Neural progenitor cell (in vitro differentiated cells): ENCODE measurements at regions not wholly inside any gene's neighbourhood (a gene's known extent, or its start where the extent isn't known, plus 50 kb on each side); places are given as distances from the start of the nearest gene placed in this dataset.

ENCODE experiments used
- DNase-seq: peaks from one replicate; pipeline ENCODE4 v3.0.0-alpha.2; 2016; ENCODE audit warnings: low spot score
- H2AFZ ChIP-seq: fragments of 200-600 bp; sonication (generic); replicated peaks from 2 replicates; pipeline ENCODE4 v1.6.1; 2016; ENCODE audit warnings: antibody characterized with exemption
- H3F3A ChIP-seq: fragments of 200-600 bp; sonication (generic); 2 replicates; pipeline ENCODE4 v1.6.1; 2016; ENCODE audit warnings: antibody characterized with exemption, low read depth
- H3K27ac ChIP-seq: fragments of 200-600 bp; sonication (generic); 2 replicates; pipeline ENCODE4 v1.5.1; 2016; ENCODE audit warnings: mild to moderate bottlenecking
- H3K27me3 ChIP-seq: fragments of 200-600 bp; sonication (generic); 2 replicates; pipeline ENCODE4 v1.6.1; 2016; ENCODE audit warnings: mild to moderate bottlenecking, moderate library complexity
- H3K36me3 ChIP-seq: fragments of 200-600 bp; sonication (generic); 2 replicates; pipeline ENCODE4 v1.5.1; 2016
- H3K4me1 ChIP-seq: fragments of 200-600 bp; sonication (generic); 2 replicates; pipeline ENCODE4 v1.6.1; 2016; ENCODE audit warnings: mixed run types
- H3K4me2 ChIP-seq: fragments of 200-600 bp; sonication (generic); 2 replicates; pipeline ENCODE4 v1.6.1; 2016
- H3K4me3 ChIP-seq: fragments of 200-600 bp; sonication (generic); 2 replicates; pipeline ENCODE4 v1.5.1; 2016
- H3K79me2 ChIP-seq: fragments of 200-600 bp; sonication (generic); 2 replicates; pipeline ENCODE4 v1.6.1; 2016; ENCODE audit warnings: low read depth
- H3K9ac ChIP-seq: fragments of 200-600 bp; sonication (generic); 2 replicates; pipeline ENCODE4 v1.6.1; 2016
- H3K9me3 ChIP-seq: fragments of 200-600 bp; sonication (generic); 2 replicates; pipeline ENCODE4 v1.5.1; 2016; ENCODE audit warnings: low read depth
- H4K20me1 ChIP-seq: fragments of 200-600 bp; sonication (generic); 2 replicates; pipeline ENCODE4 v1.6.1; 2016; ENCODE audit warnings: low read depth
- H3K27ac Mint-ChIP-seq: 3 replicates; pipeline ENCODE4 v1.8.0; 2021; ENCODE audit warnings: mixed read lengths
- H3K27me3 Mint-ChIP-seq: 2 replicates; pipeline ENCODE4 v1.8.0; 2022; ENCODE audit warnings: low read depth, mild to moderate bottlenecking, inconsistent platforms, moderate library complexity, mixed read lengths; ENCODE audit not compliant: insufficient read depth
- H3K36me3 Mint-ChIP-seq: 3 replicates; pipeline ENCODE4 v1.8.0; 2021; ENCODE audit warnings: mixed read lengths
- H3K4me1 Mint-ChIP-seq: 3 replicates; pipeline ENCODE4 v1.8.0; 2021; ENCODE audit warnings: mixed read lengths
- H3K4me3 Mint-ChIP-seq: 3 replicates; pipeline ENCODE4 v1.8.0; 2021; ENCODE audit warnings: mild to moderate bottlenecking, moderate library complexity, mixed read lengths
- H3K9me3 Mint-ChIP-seq: 3 replicates; pipeline ENCODE4 v1.8.0; 2020; ENCODE audit warnings: mixed read lengths
- EZH2 ChIP-seq: fragments of 200-600 bp; sonication (generic); IDR thresholded peaks from 2 replicates; pipeline ENCODE4 v1.6.1; 2017; ENCODE audit warnings: antibody characterized with exemption, mild to moderate bottlenecking, moderate library complexity
- EZH2phosphoT487 ChIP-seq: fragments of 200-600 bp; sonication (generic); IDR thresholded peaks from 2 replicates; pipeline ENCODE4 v1.6.1; 2017; ENCODE audit warnings: antibody characterized with exemption
- TF ChIP-seq, protein P1 (sequence below): fragments of 200-600 bp; sonication (generic); IDR thresholded peaks from 2 replicates; pipeline ENCODE4 v1.5.1; 2017; ENCODE audit warnings: antibody characterized with exemption, mild to moderate bottlenecking

- no peaks in the 10 kb centered on the region for H3K36me3 ChIP-seq
- Mint-ChIP-seq H3K9me3 (no peaks in the 10 kb centered on the region), H3K27ac (no peak overlapping the region), H3K4me3 (no peak overlapping the region), H3K4me1 (peaks cover 10% of the 10 kb centered on the region), H3K36me3 (no peaks in the 10 kb centered on the region), H3K27me3 (peaks cover 2% of the 10 kb centered on the region)
- H4K20me1 ChIP-seq, result no peaks in the 10 kb centered on the region
- H3F3A ChIP-seq, result no peaks in the 10 kb centered on the region
- H3K9me3 ChIP-seq, result no peaks in the 10 kb centered on the region
- H3K4me1 ChIP-seq, result no peaks in the 10 kb centered on the region
- TF ChIP-seq EZH2phosphoT487 (no peak), EZH2 (no peak)
- TF ChIP-seq, protein P1, sequence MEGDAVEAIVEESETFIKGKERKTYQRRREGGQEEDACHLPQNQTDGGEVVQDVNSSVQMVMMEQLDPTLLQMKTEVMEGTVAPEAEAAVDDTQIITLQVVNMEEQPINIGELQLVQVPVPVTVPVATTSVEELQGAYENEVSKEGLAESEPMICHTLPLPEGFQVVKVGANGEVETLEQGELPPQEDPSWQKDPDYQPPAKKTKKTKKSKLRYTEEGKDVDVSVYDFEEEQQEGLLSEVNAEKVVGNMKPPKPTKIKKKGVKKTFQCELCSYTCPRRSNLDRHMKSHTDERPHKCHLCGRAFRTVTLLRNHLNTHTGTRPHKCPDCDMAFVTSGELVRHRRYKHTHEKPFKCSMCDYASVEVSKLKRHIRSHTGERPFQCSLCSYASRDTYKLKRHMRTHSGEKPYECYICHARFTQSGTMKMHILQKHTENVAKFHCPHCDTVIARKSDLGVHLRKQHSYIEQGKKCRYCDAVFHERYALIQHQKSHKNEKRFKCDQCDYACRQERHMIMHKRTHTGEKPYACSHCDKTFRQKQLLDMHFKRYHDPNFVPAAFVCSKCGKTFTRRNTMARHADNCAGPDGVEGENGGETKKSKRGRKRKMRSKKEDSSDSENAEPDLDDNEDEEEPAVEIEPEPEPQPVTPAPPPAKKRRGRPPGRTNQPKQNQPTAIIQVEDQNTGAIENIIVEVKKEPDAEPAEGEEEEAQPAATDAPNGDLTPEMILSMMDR, result no peak
- H3K4me3 ChIP-seq, result no peak overlapping the region
- H3K27me3 ChIP-seq, result no peaks in the 10 kb centered on the region
- no peak overlapping the region for H2AFZ ChIP-seq
- H3K79me2 ChIP-seq, result no peaks in the 10 kb centered on the region
- no peak overlapping the region for H3K9ac ChIP-seq
- DNase-seq, result no peak
- H3K27ac ChIP-seq, result no peak overlapping the region
- no peak overlapping the region for H3K4me2 ChIP-seq
Measured at GRCh38 chr11:112471731-112472130, 211.1 kb upstream of the PLET1 start.

GRCh38 chr11:112477152-112477551, 216.5 kb upstream of the PLET1 start:
- no peak overlapping the region for H3K27ac Mint-ChIP-seq
- TF ChIP-seq EZH2phosphoT487 (no peak), EZH2 (no peak)
- TF ChIP-seq, protein P1, result no peak
- H3K4me1 Mint-ChIP-seq, result peaks cover 16% of the 10 kb centered on the region
- no peak overlapping the region for H3K4me3 Mint-ChIP-seq
- no peak for DNase-seq
- Histone ChIP-seq H3K27me3 (no peaks in the 10 kb centered on the region), H2AFZ (no peak overlapping the region), H3F3A (no peaks in the 10 kb centered on the region), H3K4me1 (no peaks in the 10 kb centered on the region), H3K4me2 (no peak overlapping the region), H3K9me3 (no peaks in the 10 kb centered on the region), H4K20me1 (no peaks in the 10 kb centered on the region), H3K9ac (no peak overlapping the region), H3K4me3 (no peak overlapping the region), H3K79me2 (no peaks in the 10 kb centered on the region), H3K27ac (no peak overlapping the region), H3K36me3 (no peaks in the 10 kb centered on the region)
- no peaks in the 10 kb centered on the region for H3K9me3 Mint-ChIP-seq
- H3K27me3 Mint-ChIP-seq, result peaks cover 5% of the 10 kb centered on the region
- H3K36me3 Mint-ChIP-seq, result no peaks in the 10 kb centered on the region

GRCh38 chr11:112477581-112478317, 217.1 kb upstream of the PLET1 start:
- Mint-ChIP-seq H3K27ac (no peak overlapping the region), H3K9me3 (no peaks in the 10 kb centered on the region), H3K4me3 (no peak overlapping the region), H3K27me3 (peaks cover 5% of the 10 kb centered on the region), H3K4me1 (peaks cover 19% of the 10 kb centered on the region), H3K36me3 (no peaks in the 10 kb centered on the region)
- Histone ChIP-seq H2AFZ (no peak overlapping the region), H3K4me3 (no peak overlapping the region), H3K9me3 (no peaks in the 10 kb centered on the region), H3K27me3 (no peaks in the 10 kb centered on the region), H3K79me2 (no peaks in the 10 kb centered on the region), H3K27ac (no peak overlapping the region), H3K36me3 (no peaks in the 10 kb centered on the region), H3K9ac (no peak overlapping the region), H3K4me2 (no peak overlapping the region), H4K20me1 (no peaks in the 10 kb centered on the region), H3F3A (no peaks in the 10 kb centered on the region), H3K4me1 (no peaks in the 10 kb centered on the region)
- TF ChIP-seq EZH2phosphoT487, result no peak
- DNase-seq, result no peak

GRCh38 chr11:112478806-112479205, 218.1 kb upstream of the PLET1 start:
- DNase-seq, result no peak

More at GRCh38 chr11:112478806-112479205, 218.1 kb upstream of the PLET1 start:
- Histone ChIP-seq H3K27me3 (no peaks in the 10 kb centered on the region), H2AFZ (no peak overlapping the region), H3K27ac (no peak overlapping the region), H4K20me1 (no peaks in the 10 kb centered on the region), H3K79me2 (no peaks in the 10 kb centered on the region), H3K36me3 (no peaks in the 10 kb centered on the region), H3K9ac (no peak overlapping the region), H3K4me2 (no peak overlapping the region), H3F3A (no peaks in the 10 kb centered on the region), H3K4me1 (no peaks in the 10 kb centered on the region), H3K9me3 (no peaks in the 10 kb centered on the region), H3K4me3 (no peak overlapping the region)
- H3K4me3 Mint-ChIP-seq, result no peak overlapping the region
- no peaks in the 10 kb centered on the region for H3K36me3 Mint-ChIP-seq
- TF ChIP-seq EZH2, result no peak
- TF ChIP-seq, protein P1, result no peak
- no peak for TF ChIP-seq EZH2phosphoT487
- H3K27ac Mint-ChIP-seq, result no peak overlapping the region
- H3K9me3 Mint-ChIP-seq, result no peaks in the 10 kb centered on the region
- peaks cover 19% of the 10 kb centered on the region for H3K4me1 Mint-ChIP-seq
- H3K27me3 Mint-ChIP-seq, result peaks cover 5% of the 10 kb centered on the region
